HEK293 (cell line): ENCODE measurements at regions not wholly inside any gene's neighbourhood (a gene's known extent, or its start where the extent isn't known, plus 50 kb on each side); places are given as distances from the start of the nearest gene placed in this dataset.

Experiments
- RBAK ChIP-seq: fragments of 450-650 bp; formaldehyde crosslinking; IDR thresholded peaks from 2 replicates; pipeline ENCODE4 v1.5.1; 2016; ENCODE audit warnings: missing biosample characterization, missing genetic modification characterization
- ZNF132 ChIP-seq: fragments of 450-650 bp; formaldehyde crosslinking; IDR thresholded peaks from 2 replicates; pipeline ENCODE4 v1.5.1; 2017; ENCODE audit warnings: missing biosample characterization, missing genetic modification characterization, borderline replicate concordance
- ZNF23 ChIP-seq: fragments of 450-650 bp; formaldehyde crosslinking; IDR thresholded peaks from 2 replicates; pipeline ENCODE4 v1.5.1; 2016; ENCODE audit warnings: missing biosample characterization, missing genetic modification characterization, borderline replicate concordance
- ZNF350 ChIP-seq: fragments of 450-650 bp; formaldehyde crosslinking; IDR thresholded peaks from 2 replicates; pipeline ENCODE4 v1.5.0; 2017; ENCODE audit warnings: missing biosample characterization, mild to moderate bottlenecking, missing genetic modification characterization
- ZNF37A ChIP-seq: fragments of 450-650 bp; IDR thresholded peaks from 2 replicates; pipeline ENCODE4 v1.5.1; 2018; ENCODE audit warnings: missing biosample characterization, missing genetic modification characterization
- ZNF510 ChIP-seq: fragments of 450-650 bp; formaldehyde crosslinking; IDR thresholded peaks from 2 replicates; pipeline ENCODE4 v1.5.1; 2018; ENCODE audit warnings: mild to moderate bottlenecking, missing genetic modification characterization, missing biosample characterization; ENCODE audit not compliant: insufficient replicate concordance
- TF ChIP-seq, protein P1 (sequence below): fragments of 450-650 bp; formaldehyde crosslinking; IDR thresholded peaks from 2 replicates; pipeline ENCODE4 v1.5.1; 2016; ENCODE audit warnings: missing biosample characterization, missing genetic modification characterization
- TF ChIP-seq, protein P2 (sequence below): fragments of 450-650 bp; formaldehyde crosslinking; IDR thresholded peaks from 2 replicates; pipeline ENCODE4 v1.5.1; 2016; ENCODE audit warnings: missing biosample characterization, missing genetic modification characterization, low read depth

DNA sequence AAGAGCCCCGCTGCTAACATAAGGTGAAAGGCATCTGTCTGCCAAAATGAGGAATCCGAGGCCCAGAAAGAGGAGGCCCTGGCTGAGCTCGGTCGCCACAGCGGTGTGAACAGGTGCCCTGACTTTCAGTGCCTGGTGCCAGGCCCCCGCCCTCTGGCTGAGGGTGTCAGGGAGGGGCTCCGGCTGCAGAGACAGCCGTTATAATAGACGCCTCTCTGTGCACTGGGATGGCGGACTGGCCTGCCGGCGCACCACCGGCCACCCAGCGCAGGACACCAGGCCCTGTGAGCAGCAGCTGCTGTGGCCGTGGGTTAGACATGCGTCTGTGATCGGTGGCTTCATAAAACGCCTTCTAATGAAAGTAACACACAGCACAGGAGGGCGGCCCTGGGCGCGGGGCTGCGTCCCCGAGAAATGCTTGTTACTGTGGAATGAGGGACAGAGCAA is 51.4 kb upstream of the ACTRT2 start:
- TF ChIP-seq ZNF132, result no peak
- no peak for TF ChIP-seq ZNF350 (tag by site-specific recombination)
- TF ChIP-seq, protein P1, sequence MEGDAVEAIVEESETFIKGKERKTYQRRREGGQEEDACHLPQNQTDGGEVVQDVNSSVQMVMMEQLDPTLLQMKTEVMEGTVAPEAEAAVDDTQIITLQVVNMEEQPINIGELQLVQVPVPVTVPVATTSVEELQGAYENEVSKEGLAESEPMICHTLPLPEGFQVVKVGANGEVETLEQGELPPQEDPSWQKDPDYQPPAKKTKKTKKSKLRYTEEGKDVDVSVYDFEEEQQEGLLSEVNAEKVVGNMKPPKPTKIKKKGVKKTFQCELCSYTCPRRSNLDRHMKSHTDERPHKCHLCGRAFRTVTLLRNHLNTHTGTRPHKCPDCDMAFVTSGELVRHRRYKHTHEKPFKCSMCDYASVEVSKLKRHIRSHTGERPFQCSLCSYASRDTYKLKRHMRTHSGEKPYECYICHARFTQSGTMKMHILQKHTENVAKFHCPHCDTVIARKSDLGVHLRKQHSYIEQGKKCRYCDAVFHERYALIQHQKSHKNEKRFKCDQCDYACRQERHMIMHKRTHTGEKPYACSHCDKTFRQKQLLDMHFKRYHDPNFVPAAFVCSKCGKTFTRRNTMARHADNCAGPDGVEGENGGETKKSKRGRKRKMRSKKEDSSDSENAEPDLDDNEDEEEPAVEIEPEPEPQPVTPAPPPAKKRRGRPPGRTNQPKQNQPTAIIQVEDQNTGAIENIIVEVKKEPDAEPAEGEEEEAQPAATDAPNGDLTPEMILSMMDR (tag by site-specific recombination), result no peak
- TF ChIP-seq ZNF37A (tag by site-specific recombination), result no peak
- no peak for TF ChIP-seq ZNF510 (tag by site-specific recombination)
- TF ChIP-seq, protein P2, sequence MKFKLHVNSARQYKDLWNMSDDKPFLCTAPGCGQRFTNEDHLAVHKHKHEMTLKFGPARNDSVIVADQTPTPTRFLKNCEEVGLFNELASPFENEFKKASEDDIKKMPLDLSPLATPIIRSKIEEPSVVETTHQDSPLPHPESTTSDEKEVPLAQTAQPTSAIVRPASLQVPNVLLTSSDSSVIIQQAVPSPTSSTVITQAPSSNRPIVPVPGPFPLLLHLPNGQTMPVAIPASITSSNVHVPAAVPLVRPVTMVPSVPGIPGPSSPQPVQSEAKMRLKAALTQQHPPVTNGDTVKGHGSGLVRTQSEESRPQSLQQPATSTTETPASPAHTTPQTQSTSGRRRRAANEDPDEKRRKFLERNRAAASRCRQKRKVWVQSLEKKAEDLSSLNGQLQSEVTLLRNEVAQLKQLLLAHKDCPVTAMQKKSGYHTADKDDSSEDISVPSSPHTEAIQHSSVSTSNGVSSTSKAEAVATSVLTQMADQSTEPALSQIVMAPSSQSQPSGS (tag by site-specific recombination), result no peak
- no peak for TF ChIP-seq ZNF23 (tag by site-specific recombination)
- TF ChIP-seq RBAK (tag by site-specific recombination), result no peak
